GM23338 (cell line): ENCODE measurements at regions not wholly inside any gene's neighbourhood (a gene's known extent, or its start where the extent isn't known, plus 50 kb on each side); places are given as distances from the start of the nearest gene placed in this dataset.

ENCODE experiments used
- ATAC-seq: fragments of 200-7000 bp; cut with Tn5 transposase; 3 replicates; pipeline ENCODE4 v1.9.1; 2020
- DNase-seq: peaks from one replicate; pipeline ENCODE4 v3.0.0-alpha.2; 2015; ENCODE audit warnings: low spot score
- H2AFZ ChIP-seq: fragments of 200-600 bp; sonication (generic); 2 replicates; pipeline ENCODE4 v1.8.0; 2016; ENCODE audit warnings: antibody characterized with exemption, mild to moderate bottlenecking, moderate library complexity
- H3F3A ChIP-seq: fragments of 200-600 bp; sonication (generic); replicated peaks from 2 replicates; pipeline ENCODE4 v1.8.0; 2017; ENCODE audit warnings: antibody characterized with exemption, mixed run types, low read depth
- H3K27ac ChIP-seq: fragments of 200-600 bp; sonication (generic); 2 replicates; pipeline ENCODE4 v1.6.1; 2016; ENCODE audit warnings: low read depth
- H3K27me3 ChIP-seq: fragments of 200-600 bp; sonication (generic); 2 replicates; pipeline ENCODE4 v1.8.0; 2016; ENCODE audit warnings: mild to moderate bottlenecking, mixed run types, moderate library complexity; ENCODE audit not compliant: insufficient read depth
- H3K36me3 ChIP-seq: fragments of 200-600 bp; sonication (generic); 2 replicates; pipeline ENCODE4 v1.8.0; 2016; ENCODE audit warnings: mild to moderate bottlenecking; ENCODE audit not compliant: insufficient read depth
- H3K4me1 ChIP-seq: fragments of 200-600 bp; sonication (generic); 2 replicates; pipeline ENCODE4 v1.8.0; 2016; ENCODE audit warnings: mild to moderate bottlenecking, moderate library complexity; ENCODE audit not compliant: insufficient read depth
- H3K4me2 ChIP-seq: fragments of 200-600 bp; sonication (generic); 2 replicates; pipeline ENCODE4 v1.7.1; 2017; ENCODE audit warnings: mixed run types
- H3K4me3 ChIP-seq: fragments of 200-600 bp; sonication (generic); 2 replicates; pipeline ENCODE4 v1.6.1; 2016; ENCODE audit warnings: mixed run types
- H3K79me2 ChIP-seq: fragments of 200-600 bp; sonication (generic); replicated peaks from 2 replicates; pipeline ENCODE4 v1.8.0; 2017; ENCODE audit warnings: mild to moderate bottlenecking; ENCODE audit not compliant: insufficient read depth
- H3K9me2 ChIP-seq: fragments of 200-600 bp; sonication (generic); 2 replicates; pipeline ENCODE4 v1.8.0; 2017; ENCODE audit not compliant: insufficient read depth
- H4K20me1 ChIP-seq: fragments of 200-600 bp; sonication (generic); replicated peaks from 2 replicates; pipeline ENCODE4 v1.8.0; 2017; ENCODE audit warnings: mild to moderate bottlenecking; ENCODE audit not compliant: insufficient read depth
- H3K27ac Mint-ChIP-seq: 2 replicates; pipeline ENCODE4 v1.8.0; 2020; ENCODE audit warnings: inconsistent platforms, mild to moderate bottlenecking, moderate library complexity, mixed read lengths
- H3K27me3 Mint-ChIP-seq: 3 replicates; pipeline ENCODE4 v1.8.0; 2022; ENCODE audit warnings: low read depth, mild to moderate bottlenecking, moderate library complexity, mixed read lengths, inconsistent platforms; ENCODE audit not compliant: insufficient read depth, poor library complexity
- H3K36me3 Mint-ChIP-seq: 3 replicates; pipeline ENCODE4 v1.8.0; 2021; ENCODE audit warnings: low read depth, mild to moderate bottlenecking, inconsistent platforms, moderate library complexity, mixed read lengths
- H3K4me1 Mint-ChIP-seq: 3 replicates; pipeline ENCODE4 v1.8.0; 2020; ENCODE audit warnings: mild to moderate bottlenecking, inconsistent platforms, mixed read lengths
- H3K4me3 Mint-ChIP-seq: 3 replicates; pipeline ENCODE4 v1.8.0; 2021; ENCODE audit warnings: moderate library complexity, mild to moderate bottlenecking, inconsistent platforms, mixed read lengths
- H3K9me3 Mint-ChIP-seq: 3 replicates; pipeline ENCODE4 v1.8.0; 2020; ENCODE audit warnings: moderate library complexity, mild to moderate bottlenecking, inconsistent platforms, mixed read lengths
- CREB1 ChIP-seq: fragments of 250-450 bp; sonication (Bioruptor Pico); IDR thresholded peaks from 2 replicates; pipeline ENCODE4 v1.5.0; 2020; ENCODE audit warnings: low read depth, mild to moderate bottlenecking, moderate library complexity
- CTCF ChIP-seq, 2 experiments: fragments of 200-600 bp in 1 of 2; sonication (generic) in 1 of 2; conservative IDR thresholded peaks; 2 replicates each; pipeline versions ENCODE4 v1.5.1 to v1.6.1; 2016 to 2017; ENCODE audit warnings: antibody characterized with exemption in 2 of 2, low read depth in 2 of 2, mild to moderate bottlenecking in 2 of 2, moderate library complexity in 1 of 2
- ETS1 ChIP-seq: IDR thresholded peaks from 2 replicates; pipeline ENCODE4 v1.6.1; 2016; ENCODE audit warnings: antibody characterized with exemption
- EZH2 ChIP-seq: fragments of 200-600 bp; sonication (generic); IDR thresholded peaks from one replicate; pipeline ENCODE4 v1.8.0; 2017; ENCODE audit warnings: antibody characterized with exemption, mild to moderate bottlenecking, low read depth; ENCODE audit not compliant: unreplicated experiment
- EZH2phosphoT487 ChIP-seq: fragments of 200-600 bp; sonication (generic); IDR thresholded peaks from one replicate; pipeline ENCODE4 v1.8.1; 2018; ENCODE audit warnings: antibody characterized with exemption; ENCODE audit not compliant: unreplicated experiment
- JUNB ChIP-seq: IDR thresholded peaks from one replicate; pipeline ENCODE4 v1.6.1; 2016; ENCODE audit warnings: antibody characterized with exemption; ENCODE audit not compliant: unreplicated experiment
- NANOG ChIP-seq: IDR thresholded peaks from 2 replicates; pipeline ENCODE4 v1.6.1; 2016; ENCODE audit warnings: antibody characterized with exemption, borderline replicate concordance
- POLR2AphosphoS5 ChIP-seq: IDR thresholded peaks from 2 replicates; pipeline ENCODE4 v1.6.1; 2016; ENCODE audit warnings: antibody characterized with exemption, low read depth
- REST ChIP-seq: IDR thresholded peaks from one replicate; pipeline ENCODE4 v1.6.1; 2018; ENCODE audit warnings: antibody characterized with exemption; ENCODE audit not compliant: unreplicated experiment
- STAT1 ChIP-seq: IDR thresholded peaks from one replicate; pipeline ENCODE4 v1.6.1; 2016; ENCODE audit warnings: antibody characterized with exemption; ENCODE audit not compliant: unreplicated experiment
- ZNF114 ChIP-seq: fragments of 250-450 bp; sonication (Bioruptor Pico); IDR thresholded peaks from 2 replicates; pipeline ENCODE4 v1.5.0; 2020; ENCODE audit warnings: mild to moderate bottlenecking, moderate library complexity
- ZNF331 ChIP-seq: fragments of 250-450 bp; sonication (Bioruptor Pico); IDR thresholded peaks from 2 replicates; pipeline ENCODE4 v1.5.0; 2020; ENCODE audit warnings: low read depth, mild to moderate bottlenecking, moderate library complexity
- ZNF462 ChIP-seq: fragments of 250-450 bp; sonication (Bioruptor Pico); IDR thresholded peaks from 2 replicates; pipeline ENCODE4 v1.5.0; 2020; ENCODE audit warnings: mild to moderate bottlenecking, moderate library complexity

GRCh38 chr14:98775892-98776291, 496.1 kb downstream of the BCL11B start:
- no peak for DNase-seq
- H3K9me2 ChIP-seq, result peaks cover 14% of the 10 kb centered on the region; the same call in 1 of the 2 replicates
- H3K4me2 ChIP-seq, result no peak overlapping the region
- no peaks in the 10 kb centered on the region for H3K27me3 ChIP-seq
- no peak overlapping the region for H2AFZ ChIP-seq
- H3K4me3 ChIP-seq, result no peak overlapping the region
- no peaks in the 10 kb centered on the region for H3K4me1 ChIP-seq
- Mint-ChIP-seq H3K4me1 (peaks cover 3% of the 10 kb centered on the region; the same call in 1 of the 3 replicates), H3K27me3 (no peaks in the 10 kb centered on the region), H3K36me3 (no peaks in the 10 kb centered on the region), H3K9me3 (no peaks in the 10 kb centered on the region), H3K27ac (no peak overlapping the region), H3K4me3 (no peak overlapping the region)
- no peak overlapping the region for H3K27ac ChIP-seq
- no peak for ATAC-seq
- no peaks in the 10 kb centered on the region for H3K36me3 ChIP-seq
- no peaks in the 10 kb centered on the region for H4K20me1 ChIP-seq
- TF ChIP-seq STAT1, result no peak
- TF ChIP-seq EZH2phosphoT487, result no peak
- no peak for TF ChIP-seq CREB1 (CRISPR knock-in tag)
- no peak for TF ChIP-seq EZH2
- TF ChIP-seq POLR2AphosphoS5, result no peak
- TF ChIP-seq ETS1, result no peak
- no peak for TF ChIP-seq ZNF114 (CRISPR knock-in tag)
- no peak for TF ChIP-seq CTCF (conservative IDR thresholded peaks at IDR 0.05; ENCODE audit: low read depth in 2 of 2)
- no peak for TF ChIP-seq ZNF462 (CRISPR knock-in tag)
- no peak for TF ChIP-seq REST
- no peak for TF ChIP-seq JUNB
- no peak for TF ChIP-seq ZNF331 (CRISPR knock-in tag)
- TF ChIP-seq NANOG, result no peak
- H3F3A ChIP-seq, result no peaks in the 10 kb centered on the region
- no peaks in the 10 kb centered on the region for H3K79me2 ChIP-seq
